Neural crest cell (in vitro differentiated cells): ENCODE measurements at regions not wholly inside any gene's neighbourhood (a gene's known extent, or its start where the extent isn't known, plus 50 kb on each side); places are given as distances from the start of the nearest gene placed in this dataset.
"Not testable (repeated sequence)": the region's sequence is repeated elsewhere in the genome, so short reads cannot be mapped to it uniquely, and the experiment has no call there.

ENCODE experiments used
- DNase-seq: peaks from one replicate; pipeline ENCODE4 v3.0.0; 2021; ENCODE audit warnings: low read depth, mixed read lengths, low spot score
- H3K27ac Mint-ChIP-seq: one replicate; pipeline ENCODE4 v1.8.0; 2021; ENCODE audit warnings: mild to moderate bottlenecking, mixed read lengths; ENCODE audit not compliant: unreplicated experiment
- H3K27me3 Mint-ChIP-seq: 2 replicates; pipeline ENCODE4 v1.8.0; 2021; ENCODE audit warnings: low read depth, mild to moderate bottlenecking, mixed read lengths
- H3K36me3 Mint-ChIP-seq: 2 replicates; pipeline ENCODE4 v1.8.0; 2021; ENCODE audit warnings: low read depth, mild to moderate bottlenecking, mixed read lengths
- H3K4me1 Mint-ChIP-seq: 2 replicates; pipeline ENCODE4 v1.8.0; 2021; ENCODE audit warnings: mixed read lengths
- H3K4me3 Mint-ChIP-seq: one replicate; pipeline ENCODE4 v1.8.0; 2021; ENCODE audit warnings: mild to moderate bottlenecking, mixed read lengths
- H3K9me3 Mint-ChIP-seq: 2 replicates; pipeline ENCODE4 v1.8.0; 2021; ENCODE audit warnings: mixed read lengths
- TF ChIP-seq, protein P1 (sequence below): fragments of 200-600 bp; sonication (generic); conservative IDR thresholded peaks from 2 replicates; pipeline ENCODE4 v1.5.0; 2021; ENCODE audit warnings: antibody characterized with exemption, mild to moderate bottlenecking

DNA sequence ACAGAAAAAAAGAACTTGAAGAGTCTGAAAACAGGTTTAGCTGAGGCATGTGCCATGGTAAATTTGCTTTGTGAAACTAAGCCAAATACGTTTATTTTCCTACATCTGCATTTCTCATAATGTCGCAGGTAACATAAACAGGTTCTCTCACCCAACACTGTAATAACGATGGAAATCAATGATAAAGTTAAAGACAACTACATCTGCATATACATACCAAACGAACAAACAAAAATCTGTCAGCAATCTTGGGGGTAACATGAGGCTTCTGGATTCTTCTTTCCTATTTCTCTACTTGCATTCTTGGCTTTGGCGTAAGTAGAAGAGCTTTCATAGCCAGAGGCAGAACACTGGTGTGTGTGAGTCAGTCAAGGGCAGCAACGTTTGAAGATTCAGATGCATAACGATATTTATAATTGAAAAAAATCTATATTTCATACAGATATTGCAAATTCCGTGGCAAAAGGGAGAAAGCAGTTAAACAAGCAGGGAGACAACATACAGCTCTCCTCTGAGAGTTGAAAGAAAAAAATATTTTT is 195.1 kb downstream of the EDN1 start:
- TF ChIP-seq, protein P1, sequence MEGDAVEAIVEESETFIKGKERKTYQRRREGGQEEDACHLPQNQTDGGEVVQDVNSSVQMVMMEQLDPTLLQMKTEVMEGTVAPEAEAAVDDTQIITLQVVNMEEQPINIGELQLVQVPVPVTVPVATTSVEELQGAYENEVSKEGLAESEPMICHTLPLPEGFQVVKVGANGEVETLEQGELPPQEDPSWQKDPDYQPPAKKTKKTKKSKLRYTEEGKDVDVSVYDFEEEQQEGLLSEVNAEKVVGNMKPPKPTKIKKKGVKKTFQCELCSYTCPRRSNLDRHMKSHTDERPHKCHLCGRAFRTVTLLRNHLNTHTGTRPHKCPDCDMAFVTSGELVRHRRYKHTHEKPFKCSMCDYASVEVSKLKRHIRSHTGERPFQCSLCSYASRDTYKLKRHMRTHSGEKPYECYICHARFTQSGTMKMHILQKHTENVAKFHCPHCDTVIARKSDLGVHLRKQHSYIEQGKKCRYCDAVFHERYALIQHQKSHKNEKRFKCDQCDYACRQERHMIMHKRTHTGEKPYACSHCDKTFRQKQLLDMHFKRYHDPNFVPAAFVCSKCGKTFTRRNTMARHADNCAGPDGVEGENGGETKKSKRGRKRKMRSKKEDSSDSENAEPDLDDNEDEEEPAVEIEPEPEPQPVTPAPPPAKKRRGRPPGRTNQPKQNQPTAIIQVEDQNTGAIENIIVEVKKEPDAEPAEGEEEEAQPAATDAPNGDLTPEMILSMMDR = no peak
- H3K27me3 Mint-ChIP-seq = no peaks in the 10 kb centered on the region
- H3K4me1 Mint-ChIP-seq = no peaks in the 10 kb centered on the region
- no peak overlapping the region for H3K27ac Mint-ChIP-seq
- no peaks in the 10 kb centered on the region for H3K36me3 Mint-ChIP-seq
- no peak for DNase-seq
- H3K9me3 Mint-ChIP-seq = no peaks in the 10 kb centered on the region
- no peak overlapping the region for H3K4me3 Mint-ChIP-seq

DNA sequence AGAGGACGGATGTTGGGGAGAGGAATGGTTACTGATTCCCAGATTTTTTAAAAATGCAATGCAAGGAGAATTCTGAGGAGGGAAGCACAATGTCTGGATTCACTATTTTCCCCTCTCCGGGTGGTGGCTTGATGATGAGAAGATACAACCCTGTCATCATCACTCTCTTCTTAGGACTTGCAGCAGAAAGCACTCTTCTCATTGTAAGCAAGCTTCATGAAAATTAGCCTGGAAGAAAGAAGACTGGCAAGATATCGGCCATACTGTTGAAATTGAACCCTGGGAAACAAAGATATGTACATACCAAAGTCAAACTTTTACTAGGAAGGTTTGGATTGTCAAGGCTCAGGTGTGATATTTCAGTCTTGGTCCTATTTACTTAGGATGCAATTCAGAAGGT is 195.7 kb downstream of the EDN1 start:
- no peak overlapping the region for H3K27ac Mint-ChIP-seq
- H3K27me3 Mint-ChIP-seq = no peaks in the 10 kb centered on the region
- no peak overlapping the region for H3K4me3 Mint-ChIP-seq
- TF ChIP-seq, protein P1 = no peak
- no peaks in the 10 kb centered on the region for H3K36me3 Mint-ChIP-seq
- no peaks in the 10 kb centered on the region for H3K4me1 Mint-ChIP-seq
- no peaks in the 10 kb centered on the region for H3K9me3 Mint-ChIP-seq
- no peak for DNase-seq

DNA sequence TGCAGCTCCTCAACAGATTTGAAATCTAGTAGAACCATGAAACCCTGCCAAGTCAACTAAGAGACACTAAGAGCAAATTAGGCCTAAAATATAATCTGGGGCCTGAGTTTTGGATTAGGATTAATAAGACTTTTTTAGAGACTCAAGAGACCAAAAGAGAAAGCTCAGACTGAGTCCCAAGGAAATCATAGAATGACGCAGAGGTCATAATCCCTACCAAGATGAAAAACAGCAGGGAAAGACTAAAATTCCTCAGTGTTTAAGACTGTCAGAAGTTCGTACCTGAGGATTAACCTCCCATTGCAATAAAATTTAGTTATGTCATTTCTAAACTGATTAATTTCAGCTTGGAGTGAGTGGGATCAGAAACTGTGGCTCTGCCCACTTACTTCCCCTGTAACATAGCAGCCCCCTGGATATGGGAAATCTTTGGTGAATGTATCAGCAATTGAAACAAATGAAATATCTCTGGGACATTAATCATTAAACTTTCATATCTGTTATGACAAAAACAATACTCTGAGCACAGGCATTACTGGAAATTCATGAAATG is 200.3 kb downstream of the EDN1 start:
- TF ChIP-seq, protein P1 = no peak

DNA sequence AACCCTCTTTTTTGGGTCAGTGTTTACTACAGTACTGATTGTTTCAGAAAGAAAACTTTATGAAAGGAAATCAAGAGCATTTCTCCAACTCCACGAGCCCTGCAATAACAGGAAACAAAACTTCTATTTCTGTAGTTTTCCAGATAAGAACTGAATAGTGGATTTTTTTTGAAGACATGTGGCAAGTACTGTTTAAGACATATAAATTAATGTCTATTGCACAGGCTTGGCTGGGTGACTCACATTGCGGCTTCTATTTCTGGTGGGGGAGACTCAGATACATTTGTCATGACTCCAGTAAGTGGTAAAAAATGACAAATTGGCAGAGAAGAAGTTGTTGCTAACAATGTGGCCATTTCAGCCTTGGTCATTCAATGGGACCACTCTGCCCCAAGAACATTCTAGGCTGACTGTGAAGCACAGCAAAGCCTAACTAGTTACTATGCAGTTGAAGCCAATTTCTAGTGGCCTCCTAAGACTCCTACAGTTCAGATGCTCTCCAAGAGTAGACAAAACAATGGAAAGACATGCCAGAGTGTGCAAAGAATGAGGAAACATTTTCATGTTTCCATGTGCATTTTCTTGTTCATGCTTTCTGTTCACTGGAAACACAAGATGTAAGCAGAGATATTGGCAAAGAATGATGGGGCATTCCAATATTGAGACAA is 200.9 kb downstream of the EDN1 start:
- Mint-ChIP-seq H3K9me3 (peaks cover 3% of the 10 kb centered on the region), H3K36me3 (no peaks in the 10 kb centered on the region), H3K27ac (no peak overlapping the region), H3K4me1 (no peaks in the 10 kb centered on the region), H3K27me3 (no peaks in the 10 kb centered on the region), H3K4me3 (no peak overlapping the region)
- no peak for DNase-seq
- TF ChIP-seq, protein P1 = no peak

More for the DNA sequence above, 200.3 kb downstream of the EDN1 start:
- Mint-ChIP-seq H3K9me3 (no peaks in the 10 kb centered on the region), H3K27me3 (no peaks in the 10 kb centered on the region), H3K27ac (no peak overlapping the region), H3K4me3 (no peak overlapping the region), H3K36me3 (no peaks in the 10 kb centered on the region), H3K4me1 (no peaks in the 10 kb centered on the region)
- no peak for DNase-seq

DNA sequence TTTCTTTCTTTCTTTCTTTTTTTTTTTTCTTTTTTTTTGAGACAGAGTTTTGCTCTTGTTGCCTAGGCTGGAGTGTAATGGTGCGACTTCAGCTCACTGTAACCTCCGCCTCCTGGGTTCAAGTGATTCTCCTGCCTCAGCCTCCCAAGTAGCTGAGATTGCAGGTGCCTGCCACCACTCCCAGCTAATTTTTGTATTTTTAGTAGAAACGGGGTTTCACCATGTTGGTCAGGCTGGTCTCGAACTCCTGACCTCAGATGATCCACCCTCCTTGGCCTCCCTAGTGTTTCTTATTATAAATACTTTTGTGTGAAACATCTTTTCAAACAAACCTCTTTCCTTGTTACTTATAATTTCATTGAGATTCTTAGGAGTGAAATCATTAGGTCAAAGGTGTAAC is 202.8 kb downstream of the EDN1 start:
- not testable (repeated sequence) for DNase-seq, H3K4me3 Mint-ChIP-seq, H3K9me3 Mint-ChIP-seq, H3K36me3 Mint-ChIP-seq, H3K27me3 Mint-ChIP-seq, H3K4me1 Mint-ChIP-seq, H3K27ac Mint-ChIP-seq

DNA sequence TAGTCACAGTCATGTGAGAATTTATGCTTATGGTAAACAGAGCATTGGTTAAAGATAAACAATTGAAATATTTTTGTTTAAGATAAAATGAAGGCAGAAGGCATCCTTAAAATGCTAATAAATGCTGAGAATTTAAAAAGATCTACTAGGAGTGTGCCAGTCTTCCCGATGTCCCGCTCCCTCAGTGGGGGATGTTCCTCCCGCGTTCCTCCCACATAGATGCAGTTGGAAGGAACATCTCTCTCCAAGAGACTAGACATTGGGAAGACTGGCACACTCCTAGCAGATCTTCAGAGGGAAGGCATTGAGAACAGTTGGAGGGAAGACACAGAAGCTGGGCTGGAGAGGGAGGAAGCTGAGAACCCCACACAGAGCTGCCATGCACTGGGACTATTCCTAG is 203.3 kb downstream of the EDN1 start:
- Mint-ChIP-seq H3K27ac (peak overlapping the region; percentile 43), H3K36me3 (no peaks in the 10 kb centered on the region), H3K4me3 (no peak overlapping the region), H3K27me3 (no peaks in the 10 kb centered on the region), H3K4me1 (no peaks in the 10 kb centered on the region), H3K9me3 (peaks cover 6% of the 10 kb centered on the region)
- TF ChIP-seq, protein P1 = no peak
- DNase-seq = no peak
